ENCODE measurements at regions not wholly inside any gene's neighbourhood (a gene's known extent, or its start where the extent isn't known, plus 50 kb on each side); places are given as distances from the start of the nearest gene placed in this dataset.

DNA sequence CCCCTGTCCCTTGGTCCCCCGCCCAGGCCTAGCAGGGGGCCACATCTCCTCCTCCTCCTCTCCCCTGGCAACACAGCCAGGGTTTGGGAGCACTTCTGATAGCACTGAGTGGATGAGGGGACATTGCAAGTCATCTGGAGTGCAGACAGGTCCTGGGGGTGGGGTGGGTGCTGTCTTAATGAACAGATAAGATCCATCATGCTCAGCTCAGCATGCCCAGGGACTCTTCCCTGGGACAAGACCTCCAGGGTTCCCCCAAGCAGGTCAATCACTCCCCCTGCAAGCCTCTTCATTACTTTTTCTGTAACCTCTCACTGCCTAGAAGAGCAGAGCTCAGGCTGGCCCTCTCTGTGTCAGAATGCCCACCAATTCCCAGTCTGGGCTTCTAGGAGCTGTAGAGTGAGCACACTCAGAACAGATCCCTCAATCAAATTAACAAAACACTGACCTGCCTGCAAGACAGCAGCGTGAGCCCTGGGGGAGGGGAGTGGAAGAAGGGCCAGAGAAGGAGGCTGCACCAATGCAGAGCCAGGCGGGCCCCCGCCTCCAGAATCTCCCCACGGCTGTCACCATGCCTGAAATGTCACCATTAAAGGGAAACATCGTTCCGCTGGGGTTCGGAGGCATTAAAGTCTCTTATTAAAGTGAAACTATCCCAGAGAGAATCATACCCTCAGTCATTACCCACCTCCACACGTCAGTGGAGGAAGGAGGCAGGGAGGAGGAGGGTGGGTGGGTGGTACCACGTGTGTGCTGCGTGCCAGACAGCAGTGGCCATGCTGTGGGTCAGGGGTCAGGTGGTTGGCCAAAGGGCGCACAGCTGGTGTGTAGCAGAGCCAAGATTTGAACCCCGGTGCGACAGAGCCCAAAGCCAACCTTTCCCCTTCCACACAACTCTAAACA lies 114.7 kb upstream of the LINGO1 start:
- no peak for DNase-seq (ENCODE audit: insufficient read length, low spot score)
- no peak for FAIRE-seq
- no peak for TF ChIP-seq POLR2A (IDR thresholded peaks at IDR 0.05; ENCODE audit: low read depth, low read length)

DNA sequence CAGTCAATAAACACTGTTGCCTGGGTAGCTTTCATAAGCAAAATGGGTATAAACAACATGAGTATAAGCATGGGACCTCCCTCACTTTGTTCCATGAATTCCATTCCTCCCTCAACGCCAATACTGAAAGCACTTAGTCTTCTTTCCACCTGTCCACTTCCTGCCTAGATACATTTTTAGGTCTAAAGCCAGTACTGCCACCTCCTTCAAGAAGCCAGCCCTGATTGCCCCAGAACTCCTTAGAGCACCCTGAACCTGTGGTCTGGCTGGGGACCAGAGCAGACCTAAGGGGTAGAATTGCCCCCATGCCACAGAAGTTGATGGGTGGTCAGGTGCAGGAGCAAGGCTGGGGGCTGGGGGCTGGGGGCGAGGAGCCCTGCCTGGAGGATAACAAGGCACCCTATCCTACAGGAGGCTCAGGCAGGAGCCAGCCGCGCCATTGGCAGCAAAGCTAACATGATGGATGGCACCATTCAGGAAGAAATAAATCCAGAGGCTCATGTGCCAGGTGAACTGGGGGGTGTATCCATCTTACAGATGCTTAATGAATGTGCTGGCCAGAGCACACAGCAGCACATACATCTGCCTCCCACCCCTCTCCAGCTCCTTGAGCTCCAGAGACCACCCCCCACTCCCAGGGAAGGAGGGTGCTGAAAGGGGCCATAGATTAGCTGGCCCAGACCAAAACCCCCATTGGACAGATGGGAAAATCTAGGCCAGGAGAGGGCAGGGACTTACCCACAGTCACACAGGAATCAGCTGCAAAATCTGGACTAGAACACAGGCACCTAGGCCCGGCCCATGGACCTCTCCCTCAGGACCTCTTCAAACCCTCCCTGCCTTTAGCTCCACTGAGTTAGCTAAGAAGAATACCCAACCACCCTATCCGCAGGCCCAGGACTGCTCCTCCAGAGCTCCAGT lies 113.8 kb upstream of the LINGO1 start:
- TF ChIP-seq POLR2A (IDR thresholded peaks at IDR 0.05; ENCODE audit: low read depth, low read length) = no peak
- DNase-seq (ENCODE audit: insufficient read length, low spot score) = no peak
- no peak for FAIRE-seq

DNA sequence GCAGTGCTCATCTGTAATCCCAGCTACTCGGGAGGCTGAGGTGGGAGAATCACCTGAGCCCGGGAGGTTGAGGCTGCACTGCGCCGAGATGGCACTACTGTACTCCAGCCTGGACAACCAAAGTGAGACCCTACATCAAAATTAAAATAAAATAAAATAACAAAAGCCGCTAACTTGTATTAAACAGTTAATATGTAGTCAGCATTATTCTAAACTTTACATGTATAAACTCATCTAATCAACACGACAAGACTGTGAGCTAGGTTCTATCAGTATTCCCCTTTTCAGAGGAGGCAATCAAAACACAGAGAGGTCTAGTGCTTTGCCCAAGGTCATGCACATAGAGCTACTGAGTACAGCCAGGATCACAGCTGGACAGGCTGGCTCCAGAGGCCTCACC lies 111.7 kb upstream of the LINGO1 start:
- FAIRE-seq (no peak), DNase-seq (ENCODE audit: insufficient read length, low spot score) (no peak)
- TF ChIP-seq POLR2A (IDR thresholded peaks at IDR 0.05; ENCODE audit: low read depth, low read length) = no peak

DNA sequence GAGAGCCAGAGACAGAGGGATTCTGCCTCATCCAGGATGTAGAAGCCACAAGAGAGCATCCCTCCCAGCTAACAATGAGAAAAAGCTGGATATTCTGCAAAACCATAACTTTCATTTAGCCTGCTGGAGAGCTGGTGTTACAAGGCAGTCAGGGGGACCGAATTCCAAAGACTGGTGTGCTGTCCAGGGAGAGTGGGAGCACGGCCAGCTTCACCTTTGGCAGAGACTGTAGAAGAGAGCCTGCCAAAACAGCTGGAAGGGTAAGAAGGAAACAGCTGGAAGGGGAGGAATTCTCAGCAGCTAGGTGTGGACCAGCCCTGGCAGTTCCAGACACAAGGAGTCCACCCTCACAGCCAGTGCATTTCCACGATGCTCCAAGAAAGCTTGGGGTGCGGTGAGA lies 109.9 kb upstream of the LINGO1 start:
- no peak for DNase-seq (ENCODE audit: insufficient read length, low spot score)
- FAIRE-seq = no peak
- no peak for TF ChIP-seq POLR2A (IDR thresholded peaks at IDR 0.05; ENCODE audit: low read depth, low read length)

DNA sequence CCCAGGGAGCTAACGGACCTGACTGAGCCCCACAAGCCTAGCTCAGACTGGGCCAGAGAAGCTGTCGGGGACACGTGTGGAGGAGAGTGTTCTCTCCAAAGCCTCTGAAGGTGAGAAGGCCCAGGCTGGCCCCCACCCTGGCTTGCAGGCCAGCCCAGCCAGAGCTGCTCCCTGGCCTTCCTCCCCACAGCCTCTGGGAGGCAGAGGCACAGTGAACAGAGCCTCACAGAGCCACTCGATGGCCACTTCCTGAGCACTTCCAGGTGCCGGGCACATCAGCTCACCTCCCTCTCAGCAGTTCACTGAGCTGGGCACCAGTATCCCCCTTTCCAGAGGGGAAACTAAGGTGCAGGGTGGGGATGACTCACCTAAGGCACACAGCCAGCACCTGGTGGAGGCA lies 109.4 kb upstream of the LINGO1 start:
- FAIRE-seq (no peak), DNase-seq (ENCODE audit: insufficient read length, low spot score) (no peak)
- TF ChIP-seq POLR2A (IDR thresholded peaks at IDR 0.05; ENCODE audit: low read depth, low read length) = no peak

DNA sequence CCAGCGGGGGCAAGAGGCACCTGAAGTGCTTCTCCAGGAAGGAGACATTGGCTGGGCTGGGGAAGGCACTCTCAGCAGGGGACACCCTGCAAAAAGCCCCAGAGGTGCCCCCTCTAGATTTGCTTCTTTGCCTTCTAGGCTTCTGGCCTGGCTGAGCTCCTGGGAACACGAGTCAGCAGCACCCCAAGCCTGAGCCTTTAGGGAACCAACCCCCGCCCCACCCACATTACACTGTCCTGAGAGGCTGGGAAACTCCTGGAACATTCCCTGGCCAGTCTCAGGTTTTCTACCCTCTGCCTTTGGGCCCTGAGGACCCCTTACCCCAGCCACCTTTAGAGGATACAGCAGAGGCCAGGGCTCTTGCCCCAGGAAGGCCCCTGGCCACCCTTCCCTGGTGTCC lies 108.4 kb upstream of the LINGO1 start:
- FAIRE-seq (no peak), DNase-seq (ENCODE audit: insufficient read length, low spot score) (no peak)
- no peak for TF ChIP-seq POLR2A (IDR thresholded peaks at IDR 0.05; ENCODE audit: low read depth, low read length)

DNA sequence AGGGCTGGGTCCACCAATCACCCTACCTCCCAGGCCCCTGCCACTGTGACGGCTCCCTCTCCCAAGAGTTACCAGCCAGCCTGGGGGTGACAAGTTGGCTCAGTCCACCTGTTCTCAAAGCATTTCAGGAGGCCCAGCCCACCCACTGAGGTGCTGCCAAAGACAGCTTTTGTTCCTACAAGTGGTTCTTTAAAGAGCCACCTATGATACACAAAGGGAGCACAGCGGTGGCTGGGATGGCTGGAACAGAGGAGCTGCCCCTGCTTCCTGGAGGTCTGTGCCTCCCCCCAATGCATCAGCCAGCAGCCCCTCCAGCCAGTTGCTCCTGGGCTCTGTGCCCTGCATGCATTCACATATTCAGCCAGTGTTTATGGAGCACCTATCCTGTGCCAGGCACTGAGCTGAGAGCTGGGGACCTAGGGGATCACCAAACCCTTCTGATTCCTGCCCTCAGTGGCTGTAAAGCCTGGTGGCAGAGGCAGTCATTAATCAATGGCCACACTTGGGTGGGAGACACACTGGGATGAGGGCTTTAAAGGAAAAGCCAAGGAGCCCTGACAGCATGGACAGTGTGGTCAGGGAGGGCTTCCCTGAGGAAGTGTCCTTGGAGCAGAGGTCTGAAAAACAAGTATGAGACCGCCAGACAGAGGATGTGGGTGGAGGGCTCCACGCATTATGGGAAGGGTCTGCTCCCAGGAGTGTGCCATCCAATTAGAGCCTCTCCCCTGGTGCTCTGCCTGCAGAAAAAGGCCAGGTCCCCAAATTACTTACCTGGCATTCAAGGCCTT lies 107.1 kb upstream of the LINGO1 start:
- DNase-seq (ENCODE audit: insufficient read length, low spot score) (no peak), FAIRE-seq (no peak)

DNA sequence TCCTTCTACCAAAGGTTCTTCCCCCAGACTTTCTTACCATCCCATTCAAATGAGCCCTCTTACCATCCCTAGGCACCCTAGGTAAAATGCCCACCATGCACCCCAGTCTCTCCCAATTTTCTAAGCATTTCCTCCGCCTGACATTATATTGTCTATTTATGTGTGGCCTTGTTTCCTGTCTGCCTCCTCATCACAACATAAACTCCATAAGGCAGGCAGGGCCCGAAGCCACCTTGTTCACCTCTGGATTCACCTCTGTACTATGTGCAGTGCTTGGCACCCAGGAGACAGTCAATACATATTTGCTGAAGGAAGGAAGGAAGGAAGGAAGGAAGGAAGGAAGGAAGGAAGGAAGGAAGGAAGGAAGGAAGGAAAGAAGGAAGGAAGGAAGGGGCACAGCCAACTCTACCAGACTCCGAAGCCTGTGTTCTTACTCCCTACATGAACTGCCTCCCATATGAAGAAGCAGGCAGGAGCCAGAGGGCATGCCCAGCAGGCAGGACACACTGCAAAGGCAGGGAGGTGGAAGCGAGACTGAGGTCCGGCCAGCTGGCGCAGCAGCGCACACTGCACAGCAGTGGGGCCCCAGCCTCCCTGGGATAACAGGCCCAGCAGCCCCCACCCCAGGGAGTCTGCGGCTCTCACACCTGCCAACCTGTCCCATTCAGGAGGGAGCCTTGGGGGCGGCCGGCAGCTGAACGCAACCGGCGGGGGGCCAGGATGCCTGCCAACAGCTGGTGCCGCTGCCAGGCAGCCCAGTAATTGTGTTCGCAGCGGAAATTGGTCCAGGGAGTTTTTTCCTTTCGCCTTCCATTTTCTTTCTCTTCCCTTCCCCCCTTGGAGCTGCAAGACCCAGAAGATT lies 106.0 kb upstream of the LINGO1 start:
- no peak for DNase-seq (ENCODE audit: insufficient read length, low spot score)
- FAIRE-seq = no peak
- TF ChIP-seq POLR2A (IDR thresholded peaks at IDR 0.05; ENCODE audit: low read depth, low read length) = no peak

More for the DNA sequence above, 107.1 kb upstream of the LINGO1 start:
- TF ChIP-seq POLR2A (IDR thresholded peaks at IDR 0.05; ENCODE audit: low read depth, low read length) = no peak

DNA sequence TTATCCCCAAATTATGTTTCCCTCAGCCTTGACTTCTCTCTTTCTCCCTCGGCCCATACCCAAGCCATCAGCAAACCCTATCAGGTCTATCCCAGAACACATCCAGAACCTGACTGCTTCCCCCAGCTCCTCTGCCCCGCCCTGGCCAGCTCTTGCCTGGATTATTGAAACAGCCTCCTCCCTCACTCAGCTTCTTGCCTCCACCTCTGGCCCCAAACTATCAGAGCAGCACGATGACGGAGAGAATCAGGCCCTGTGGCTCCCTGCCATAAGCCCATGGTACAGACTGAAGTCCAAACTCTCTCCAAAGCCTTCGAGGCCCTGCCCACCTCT lies 105.3 kb upstream of the LINGO1 start:
- no peak for DNase-seq (ENCODE audit: insufficient read length, low spot score)
- FAIRE-seq = no peak
- TF ChIP-seq POLR2A (IDR thresholded peaks at IDR 0.05; ENCODE audit: low read depth, low read length) = no peak

DNA sequence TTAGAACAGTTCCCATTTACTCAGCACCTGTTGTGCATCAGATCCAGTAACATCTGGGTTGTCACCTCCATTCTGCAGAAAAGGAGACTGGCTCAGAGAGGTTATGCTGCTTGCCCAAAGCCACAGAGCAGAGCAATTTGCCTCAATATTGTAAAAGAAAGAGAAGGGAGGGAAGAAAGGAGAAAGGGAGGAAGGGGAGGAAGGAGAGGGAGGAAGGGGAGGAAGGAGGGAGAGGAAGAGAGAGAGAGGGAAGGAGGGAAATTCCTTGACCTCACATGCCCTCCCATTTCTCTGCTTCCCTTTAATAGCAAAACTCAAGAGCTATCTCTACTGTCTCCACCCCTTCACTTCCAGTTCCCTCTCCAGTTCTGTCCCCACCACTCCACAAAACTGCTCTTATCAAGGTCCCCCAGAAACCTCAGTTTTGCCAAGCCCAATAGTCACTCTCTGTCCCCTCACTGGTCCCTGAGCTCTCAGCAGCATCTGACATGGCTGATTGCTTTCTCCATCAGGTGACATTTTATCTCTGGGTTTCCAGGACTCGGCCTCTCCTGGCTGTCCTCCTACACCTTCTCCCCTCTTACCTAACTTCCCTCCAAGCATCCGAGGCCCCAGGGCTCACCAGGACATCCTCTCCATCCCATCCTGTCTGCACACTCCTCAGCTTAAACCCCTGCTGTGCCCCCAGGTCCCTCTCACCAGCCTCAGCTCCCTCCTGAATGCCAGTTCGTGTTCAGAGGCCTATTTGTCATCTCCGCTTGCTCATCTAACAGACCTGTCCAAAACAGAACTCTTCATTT lies 104.7 kb upstream of the LINGO1 start:
- TF ChIP-seq POLR2A (IDR thresholded peaks at IDR 0.05; ENCODE audit: low read depth, low read length) = no peak
- no peak for FAIRE-seq
- no peak for DNase-seq (ENCODE audit: insufficient read length, low spot score)

DNA sequence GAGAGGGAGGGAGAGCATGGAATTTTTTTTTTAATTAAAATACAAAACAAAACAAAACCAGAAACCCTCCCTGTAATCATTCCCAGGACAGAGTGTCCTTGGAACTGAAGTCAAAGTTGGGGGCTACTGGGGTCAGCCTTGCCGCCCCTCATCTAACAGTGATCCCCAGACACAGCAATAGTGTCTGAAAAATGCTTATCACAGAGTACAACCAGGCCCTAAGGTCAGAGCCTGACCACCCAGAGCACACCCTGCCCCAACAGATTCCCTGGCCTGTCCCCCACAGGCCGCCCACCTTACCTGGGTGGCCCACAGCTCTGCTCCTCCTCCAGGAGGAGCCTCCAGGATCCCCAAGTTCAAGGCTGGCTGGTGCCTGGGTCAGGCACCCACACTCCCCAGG lies 101.6 kb upstream of the LINGO1 start:
- DNase-seq (ENCODE audit: insufficient read length, low spot score) (no peak), FAIRE-seq (no peak)
- TF ChIP-seq POLR2A (IDR thresholded peaks at IDR 0.05; ENCODE audit: low read depth, low read length) = no peak

DNA sequence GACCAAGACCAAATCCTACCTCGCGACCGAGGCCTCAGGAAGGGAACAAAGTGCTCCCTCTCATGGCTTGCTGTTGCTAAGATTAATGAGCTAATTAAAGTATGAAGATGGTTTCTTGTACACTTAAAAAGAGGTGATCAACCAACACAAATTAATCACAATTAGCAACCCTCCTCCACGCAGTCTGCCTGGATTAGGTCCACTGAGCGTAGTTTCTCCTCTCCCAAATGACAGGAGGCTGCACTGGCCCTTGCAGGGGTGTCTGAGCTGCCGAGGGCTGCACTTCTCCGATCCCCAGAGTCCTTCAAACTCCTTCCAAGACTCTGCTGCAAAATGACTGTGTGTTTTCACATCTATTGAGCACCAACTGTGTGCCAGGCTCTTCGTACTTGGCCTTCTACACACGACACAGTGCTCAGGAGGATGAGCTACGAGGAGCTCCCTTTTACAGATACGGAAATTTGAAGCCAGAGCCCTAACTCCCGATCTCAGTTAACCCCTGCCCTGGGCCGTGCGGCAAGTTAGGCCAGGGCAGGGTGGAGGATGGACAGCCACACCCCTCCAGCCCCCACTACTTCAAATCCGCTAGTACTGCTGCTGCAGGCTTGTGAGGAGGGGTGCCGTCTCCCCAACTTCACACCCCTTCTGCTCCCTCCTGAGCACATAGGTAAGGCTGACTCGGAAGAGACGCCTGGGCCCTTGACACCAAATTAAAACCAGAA lies 101.0 kb upstream of the LINGO1 start:
- TF ChIP-seq POLR2A (IDR thresholded peaks at IDR 0.05; ENCODE audit: low read depth, low read length) = no peak
- no peak for DNase-seq (ENCODE audit: insufficient read length, low spot score)
- FAIRE-seq = no peak
